Hematopoietic multipotent progenitor cell treated with erythropoietin and hydrocortisone succinate and interleukin-3 and kit ligand, for 15 days (in vitro differentiated cells): ENCODE measurements at regions not wholly inside any gene's neighbourhood (a gene's known extent, or its start where the extent isn't known, plus 50 kb on each side); places are given as distances from the start of the nearest gene placed in this dataset.

Experiments used
- DNase-seq: peaks from one replicate; pipeline ENCODE4 v3.0.0-alpha.2; 2015; ENCODE audit warnings: low spot score

- no peak for DNase-seq
Observed at GRCh38 chr20:39571171-39571570, 609.0 kb downstream of the DHX35 start.

DNA sequence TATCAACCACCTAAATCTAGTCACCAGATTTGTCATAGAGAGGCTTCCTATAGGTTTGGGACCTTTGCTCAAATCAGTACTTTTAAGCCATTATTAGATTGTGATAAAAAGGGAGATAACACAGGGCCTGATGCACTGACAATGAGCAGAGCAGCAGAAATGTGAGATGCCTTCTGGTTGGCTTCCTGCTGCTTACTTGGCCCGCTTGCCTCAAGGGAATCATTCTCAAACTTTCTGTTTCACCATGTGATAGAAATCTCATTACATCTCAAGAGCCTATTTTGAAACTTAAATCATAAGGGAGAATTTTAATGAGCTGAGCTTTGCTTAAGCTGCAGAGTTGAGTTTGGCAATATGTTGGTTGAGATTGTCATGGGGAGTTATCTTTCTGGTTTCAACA lies 606.0 kb downstream of the DHX35 start:
- no peak for DNase-seq

DNA sequence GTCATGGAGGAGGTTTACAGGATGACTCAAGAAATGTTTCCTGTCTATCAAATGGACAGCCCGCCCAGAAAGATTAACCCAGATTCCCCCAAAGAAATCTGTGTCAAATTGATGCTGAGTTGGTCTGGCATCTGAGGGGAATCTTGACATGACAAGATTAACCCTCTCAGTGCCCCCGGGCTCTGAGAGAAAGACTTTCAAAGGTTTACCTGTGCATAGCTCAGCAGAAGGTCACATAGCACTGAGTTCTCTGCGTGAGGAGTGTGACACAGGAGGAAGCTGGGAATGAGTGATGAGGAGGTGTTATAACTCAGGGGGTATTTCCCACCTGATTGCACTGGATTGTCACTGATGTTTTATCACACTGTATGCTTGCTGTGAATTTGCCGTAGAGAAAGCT lies 601.2 kb downstream of the DHX35 start:
- no peak for DNase-seq

DNA sequence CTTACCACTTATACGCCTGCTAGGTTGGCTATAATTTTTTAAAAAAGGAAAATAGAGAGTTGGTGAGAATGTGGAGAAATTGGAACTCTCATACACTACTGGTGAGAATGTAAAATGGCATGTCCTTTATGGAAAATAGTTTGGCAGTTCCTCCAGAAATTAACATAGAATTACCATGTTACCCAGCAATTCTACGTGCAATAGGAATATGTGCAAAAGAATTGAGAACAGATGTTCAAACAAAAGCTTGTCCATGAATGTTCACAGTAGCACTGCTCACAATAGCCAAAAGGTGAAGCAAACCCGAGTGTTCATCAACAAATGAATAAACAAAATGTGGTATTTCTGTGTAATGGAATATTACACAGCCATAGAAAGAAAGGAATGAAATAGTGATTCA lies 592.2 kb downstream of the DHX35 start:
- DNase-seq = no peak

- DNase-seq = no peak
Observed at GRCh38 chr20:39553120-39553519, 591.0 kb downstream of the DHX35 start.

DNA sequence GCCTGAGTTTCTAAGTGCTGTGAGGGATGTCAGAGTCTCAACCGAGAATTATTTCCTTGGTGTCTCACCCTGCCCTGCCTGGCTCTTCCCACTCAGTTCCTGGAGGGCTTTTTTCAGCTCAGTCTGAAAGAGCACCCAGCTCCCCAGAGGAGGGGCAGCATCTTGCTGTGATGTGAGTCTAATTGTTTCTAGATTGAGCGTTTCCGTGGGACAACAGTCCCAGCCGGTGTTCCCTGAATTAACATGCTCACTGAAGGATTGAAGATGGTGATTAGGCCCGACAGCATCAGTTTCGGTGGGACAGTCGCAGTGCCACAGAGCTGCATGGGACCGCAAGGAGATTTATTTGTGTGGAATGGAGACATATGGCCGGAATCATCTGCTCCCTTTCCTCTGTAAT lies 587.6 kb downstream of the DHX35 start:
- DNase-seq = no peak

DNA sequence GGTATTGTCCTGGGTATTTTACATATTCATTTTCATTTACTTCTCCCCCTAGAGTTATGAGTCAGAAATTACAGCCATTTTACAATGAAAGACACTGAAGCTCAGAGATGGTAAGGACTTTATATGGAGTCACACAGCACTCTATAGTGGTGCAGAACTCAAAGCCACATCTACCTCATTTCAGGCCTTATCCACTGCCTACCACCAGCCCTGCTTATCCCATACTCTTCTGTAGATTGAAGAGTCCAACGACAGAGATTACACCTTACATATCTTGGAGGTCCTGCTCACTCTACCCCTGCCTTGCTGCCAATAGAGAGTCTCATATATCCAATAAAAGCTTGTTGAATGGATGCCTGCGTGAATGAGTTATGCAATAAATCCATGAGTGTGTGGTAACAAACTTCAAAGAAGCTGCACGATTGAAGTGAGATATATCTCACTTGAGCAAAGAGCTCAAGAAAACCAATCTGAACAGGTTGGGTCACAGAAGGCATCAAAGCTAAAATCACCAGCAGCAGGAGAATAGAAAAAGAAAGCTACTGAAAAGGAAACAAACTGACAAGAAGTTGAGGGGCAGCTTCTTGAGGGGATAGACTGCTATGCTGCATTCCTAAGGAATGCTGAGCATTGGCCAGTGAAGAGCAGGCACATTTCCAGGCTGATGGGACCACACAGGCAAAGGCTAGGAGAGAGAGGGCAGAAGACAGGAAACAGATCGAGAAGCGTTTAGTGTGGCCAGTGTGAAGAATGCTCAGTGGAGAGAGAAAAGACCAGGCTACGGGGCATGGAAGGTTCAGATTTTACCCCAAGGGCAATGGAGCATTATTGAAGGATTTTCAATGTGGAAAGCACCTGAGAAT lies 585.6 kb downstream of the DHX35 start:
- DNase-seq = no peak

- DNase-seq = no peak
Observed at GRCh38 chr20:39541136-39541803, 579.1 kb downstream of the DHX35 start.

DNA sequence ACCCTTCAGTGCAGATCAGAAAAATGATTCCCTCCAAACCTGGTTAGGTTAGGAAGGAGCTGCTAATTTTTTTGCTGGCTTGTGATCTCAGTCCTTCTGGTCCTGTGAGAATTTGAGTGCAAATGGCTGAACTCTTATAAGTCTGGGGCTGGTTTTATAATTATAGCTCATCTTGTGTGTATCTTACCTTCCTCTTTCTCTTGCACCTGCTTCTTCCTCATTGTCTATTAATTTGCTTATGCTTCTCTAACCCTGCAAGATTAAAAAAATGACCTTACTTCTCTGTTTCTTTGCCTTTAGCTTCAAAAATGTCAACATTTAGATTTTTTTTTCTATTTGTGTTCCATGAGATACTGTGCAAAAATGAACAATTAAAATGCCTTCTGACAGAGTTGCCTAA lies 576.2 kb downstream of the DHX35 start:
- no peak for DNase-seq

DNA sequence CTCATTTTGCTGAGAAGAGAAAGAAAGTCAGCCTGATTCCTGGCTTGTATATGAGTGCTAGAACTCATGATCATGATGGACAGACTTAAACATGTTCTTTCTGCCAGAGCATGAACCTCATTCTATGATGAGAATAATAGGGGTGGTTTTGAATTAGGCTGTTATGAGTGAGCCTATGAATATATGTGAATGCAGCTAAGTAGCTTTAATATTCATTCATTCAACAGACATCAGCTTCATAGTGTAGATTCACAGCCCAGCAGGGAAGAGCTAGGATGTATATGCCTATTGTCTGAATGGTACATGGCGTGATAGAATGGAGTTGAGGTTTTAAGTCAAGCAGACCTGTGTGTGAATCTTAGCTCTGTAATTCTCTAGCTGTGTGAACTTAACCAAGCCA lies 573.2 kb downstream of the DHX35 start:
- no peak for DNase-seq

DNA sequence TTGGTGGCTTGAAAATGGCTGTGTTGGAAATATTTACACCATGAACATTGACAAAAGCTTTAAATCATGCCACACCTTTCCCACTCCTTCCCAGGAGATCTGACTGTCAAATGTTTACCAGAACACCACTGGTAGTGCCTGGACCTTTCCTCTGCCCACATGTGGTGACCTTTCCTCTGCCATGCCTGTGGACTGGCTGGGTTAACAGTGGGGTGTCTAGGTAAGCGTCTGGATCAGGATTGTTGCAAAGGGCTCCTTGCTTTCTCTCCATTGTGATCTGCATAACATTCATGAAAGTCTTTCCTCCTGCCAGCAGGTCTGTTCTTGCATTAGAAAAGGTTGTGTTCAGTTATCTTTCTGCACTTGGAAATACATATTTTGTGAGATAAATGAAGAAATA lies 572.7 kb downstream of the DHX35 start:
- no peak for DNase-seq

DNA sequence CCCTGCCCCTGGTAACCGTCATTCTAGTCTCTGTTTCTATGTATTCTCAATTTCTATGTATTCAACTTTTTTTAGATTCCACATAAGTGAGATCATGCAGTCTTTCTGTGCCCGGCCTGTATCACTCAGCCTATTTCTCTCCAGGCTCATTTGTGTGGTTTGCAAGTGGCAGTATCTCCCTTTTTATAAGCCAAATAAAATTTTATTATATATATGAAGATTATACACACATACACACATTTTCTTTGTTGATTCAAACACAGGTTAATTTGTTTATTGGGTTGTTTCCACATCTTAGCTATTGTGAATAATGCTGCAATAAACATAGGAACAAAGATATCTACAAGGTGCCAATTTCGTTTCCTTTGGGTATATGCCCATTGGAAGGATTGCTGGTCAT lies 571.7 kb downstream of the DHX35 start:
- DNase-seq = no peak

DNA sequence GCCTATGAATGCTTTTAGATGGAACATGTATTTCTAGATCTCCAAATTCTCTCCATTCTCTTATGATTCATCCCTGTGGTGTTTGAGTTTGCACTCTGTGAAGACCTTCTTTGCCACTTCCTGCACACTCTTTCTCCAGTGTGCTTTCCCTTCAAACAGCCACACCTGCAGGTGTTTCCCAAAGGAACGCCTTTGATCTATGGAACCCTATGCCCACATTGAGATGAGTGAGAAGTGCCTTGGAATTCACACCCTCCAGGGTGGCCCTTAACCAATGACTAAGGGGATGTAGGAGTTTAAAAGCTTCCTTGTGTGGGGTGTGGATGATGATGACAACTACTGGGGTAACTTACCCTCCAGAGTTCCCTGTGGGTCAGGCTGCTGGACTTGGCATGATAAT lies 570.1 kb downstream of the DHX35 start:
- DNase-seq = no peak

GRCh38 chr20:39528436-39528835 lies 566.3 kb downstream of the DHX35 start:
- DNase-seq = no peak

DNA sequence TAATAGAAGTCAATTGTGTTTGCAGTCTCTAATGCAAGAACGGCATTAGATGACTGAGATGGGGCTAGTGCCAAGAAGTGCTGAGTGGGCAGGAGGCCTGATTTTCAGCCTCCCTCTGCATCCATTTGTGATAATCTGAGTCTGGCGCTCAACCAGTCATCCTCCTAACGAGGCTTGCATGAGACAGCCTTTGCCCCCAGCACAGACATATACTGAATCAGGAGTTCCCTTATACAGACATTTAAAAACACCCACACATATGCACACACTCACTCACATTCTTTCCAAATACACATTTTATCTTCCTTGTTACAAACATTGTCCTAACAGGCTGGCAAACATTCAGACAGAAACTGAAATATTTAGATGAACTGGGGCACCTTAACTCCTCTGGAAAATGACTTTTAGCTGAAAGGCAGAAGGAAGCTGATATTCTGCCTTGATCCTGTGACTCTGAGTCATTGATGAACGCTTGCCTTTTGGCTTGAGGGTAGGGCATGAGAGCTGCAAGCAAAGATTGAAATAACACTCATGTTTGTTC lies 562.3 kb downstream of the DHX35 start:
- DNase-seq = no peak

DNA sequence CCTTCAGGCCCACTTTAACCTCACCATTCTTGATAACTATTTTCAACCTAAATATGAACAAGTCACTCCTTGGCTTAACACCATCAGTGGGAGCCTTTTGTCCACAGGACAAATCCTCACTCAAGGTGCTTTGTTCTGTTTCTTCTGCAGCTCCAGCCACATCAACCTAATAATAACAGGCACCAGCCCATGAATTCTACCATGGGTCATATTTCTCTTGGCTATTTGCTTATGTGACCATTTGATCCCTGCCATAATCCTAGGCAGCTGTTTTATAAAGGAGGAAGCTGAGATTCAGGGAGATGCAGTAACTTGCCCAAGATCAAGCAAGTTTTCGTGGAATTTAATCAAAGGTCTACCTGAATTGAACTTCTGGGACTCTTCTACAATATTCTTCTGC lies 561.3 kb downstream of the DHX35 start:
- DNase-seq = no peak

GRCh38 chr20:39518654-39519053 lies 556.5 kb downstream of the DHX35 start:
- DNase-seq = no peak

- no peak for DNase-seq
Observed at GRCh38 chr20:39516964-39517363, 554.8 kb downstream of the DHX35 start.

DNA sequence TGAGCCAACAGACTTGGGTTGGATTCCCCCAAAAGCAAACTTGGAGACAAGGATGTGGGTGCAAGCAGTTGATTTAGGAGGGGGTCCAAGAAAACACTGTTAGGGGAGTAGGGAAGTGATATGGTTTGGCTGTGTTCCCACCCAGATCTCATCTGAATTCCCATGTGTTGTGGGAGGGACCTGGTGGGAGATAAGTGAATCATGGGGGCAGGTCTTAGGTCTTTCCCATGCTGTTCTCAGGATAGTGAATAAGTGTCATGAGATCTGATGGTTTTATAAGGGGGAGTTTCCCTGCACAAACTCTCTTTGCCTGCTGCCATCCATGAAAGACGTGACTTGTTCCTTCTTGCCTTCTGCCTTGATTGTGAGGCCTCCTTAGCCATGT lies 542.6 kb downstream of the DHX35 start:
- DNase-seq = no peak

DNA sequence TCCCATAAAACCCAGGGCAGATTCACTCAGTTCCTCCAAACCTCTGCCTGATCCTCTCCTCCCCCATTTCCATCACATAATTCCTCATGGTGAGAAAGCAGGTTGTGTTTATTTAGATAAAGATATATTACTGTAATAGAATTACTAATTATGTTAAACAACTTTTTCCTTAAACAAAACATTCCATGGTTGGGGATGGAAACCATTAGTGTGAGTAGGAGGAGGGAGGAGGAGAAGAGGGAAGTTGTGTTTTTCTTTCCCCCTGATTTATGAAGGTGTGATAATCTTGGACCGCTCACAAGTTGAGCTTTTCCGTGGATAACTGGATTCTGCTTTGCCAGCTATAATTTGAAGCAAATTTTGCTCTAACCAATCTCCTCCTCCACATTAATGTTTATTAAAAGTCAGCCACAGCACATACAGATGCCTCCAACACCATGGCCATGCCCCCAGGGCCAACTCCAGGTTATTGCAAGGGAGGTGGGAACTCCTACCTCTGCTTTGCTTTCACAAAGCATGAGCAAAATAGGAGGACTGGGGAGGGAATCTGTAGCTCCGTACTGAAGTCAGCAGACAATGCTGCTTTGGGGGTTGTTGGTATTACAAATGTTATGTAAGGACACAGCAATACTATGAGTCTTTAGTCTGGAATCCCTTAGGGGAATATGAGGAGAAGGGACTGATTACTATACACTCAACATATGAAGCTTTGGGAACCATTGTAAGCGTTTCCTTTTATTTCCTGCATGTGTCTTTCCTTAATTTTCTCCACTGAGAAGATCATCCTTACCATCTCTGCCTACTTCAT lies 542.0 kb downstream of the DHX35 start:
- DNase-seq = no peak

GRCh38 chr20:39492223-39492797 lies 530.2 kb downstream of the DHX35 start:
- no peak for DNase-seq

DNA sequence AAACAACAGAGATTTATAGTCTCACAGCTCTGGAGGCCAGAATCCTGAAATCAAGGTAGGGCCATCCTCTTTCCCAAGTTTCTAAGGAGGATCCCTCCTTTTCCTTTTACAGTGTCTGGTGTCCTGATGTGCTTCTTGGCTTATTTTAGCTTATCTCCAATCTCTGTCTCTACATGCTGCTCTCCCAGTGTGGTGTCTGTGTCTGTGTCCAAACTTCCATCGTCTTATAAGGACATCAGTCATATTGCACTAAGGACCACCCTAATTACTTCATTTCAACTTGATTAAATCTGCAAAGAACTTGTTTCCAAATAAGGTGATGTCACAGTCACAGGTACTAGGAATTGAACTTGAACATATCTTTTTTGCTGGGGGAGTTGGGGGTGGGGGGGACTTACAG lies 529.6 kb downstream of the DHX35 start:
- no peak for DNase-seq
